HUES48 (cell line): ENCODE measurements at regions not wholly inside any gene's neighbourhood (a gene's known extent, or its start where the extent isn't known, plus 50 kb on each side); places are given as distances from the start of the nearest gene placed in this dataset.
"Not testable (repeated sequence)": the region's sequence is repeated elsewhere in the genome, so short reads cannot be mapped to it uniquely, and the experiment has no call there.

Experiments
- H3K27ac ChIP-seq: one replicate; pipeline ENCODE4 v1.7.0; 2013; ENCODE audit warnings: low read depth, low read length, inconsistent platforms
- H3K27me3 ChIP-seq: 2 replicates; pipeline ENCODE4 v1.6.1; 2013; ENCODE audit warnings: mild to moderate bottlenecking, low read length; ENCODE audit not compliant: control insufficient read depth, insufficient read depth
- H3K36me3 ChIP-seq: 2 replicates; pipeline ENCODE4 v1.6.1; 2013; ENCODE audit warnings: low read length; ENCODE audit not compliant: control insufficient read depth, insufficient read depth
- H3K4me1 ChIP-seq: 2 replicates; pipeline ENCODE4 v1.6.1; 2013; ENCODE audit warnings: mild to moderate bottlenecking, low read length; ENCODE audit not compliant: control insufficient read depth, insufficient read depth
- H3K4me3 ChIP-seq: 2 replicates; pipeline ENCODE4 v1.5.1; 2013; ENCODE audit warnings: mild to moderate bottlenecking, low read depth, low read length
- H3K9ac ChIP-seq: 2 replicates; pipeline ENCODE4 v1.6.1; 2013; ENCODE audit warnings: mild to moderate bottlenecking, low read depth, low read length, moderate library complexity
- H3K9me3 ChIP-seq: 2 replicates; pipeline ENCODE4 v1.6.1; 2013; ENCODE audit warnings: low read length; ENCODE audit not compliant: control insufficient read depth, insufficient read depth

DNA sequence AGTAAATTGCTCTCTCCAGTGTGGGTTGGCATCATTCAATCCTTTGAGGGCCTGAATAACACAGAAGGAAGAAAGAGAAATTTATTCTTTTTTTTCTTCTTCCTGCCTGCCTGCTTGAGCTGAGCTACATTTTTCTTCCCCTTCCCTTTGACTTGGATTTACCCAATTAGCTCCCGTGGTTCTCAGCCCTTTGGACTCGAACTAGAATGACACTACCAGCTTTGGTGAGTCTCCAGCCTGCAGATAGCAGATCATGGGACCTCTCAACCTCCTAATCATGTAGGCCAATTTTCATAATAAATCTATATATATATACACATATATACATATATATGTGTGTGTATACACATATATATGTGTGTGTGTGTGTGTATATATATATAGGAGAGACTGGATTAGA lies 128.6 kb downstream of the ISOC1 start:
- Histone ChIP-seq H3K27me3 (no peaks in the 10 kb centered on the region), H3K4me1 (no peaks in the 10 kb centered on the region), H3K36me3 (no peaks in the 10 kb centered on the region), H3K4me3 (no peak overlapping the region), H3K9ac (no peak overlapping the region), H3K27ac (no peak overlapping the region), H3K9me3 (no peaks in the 10 kb centered on the region)

DNA sequence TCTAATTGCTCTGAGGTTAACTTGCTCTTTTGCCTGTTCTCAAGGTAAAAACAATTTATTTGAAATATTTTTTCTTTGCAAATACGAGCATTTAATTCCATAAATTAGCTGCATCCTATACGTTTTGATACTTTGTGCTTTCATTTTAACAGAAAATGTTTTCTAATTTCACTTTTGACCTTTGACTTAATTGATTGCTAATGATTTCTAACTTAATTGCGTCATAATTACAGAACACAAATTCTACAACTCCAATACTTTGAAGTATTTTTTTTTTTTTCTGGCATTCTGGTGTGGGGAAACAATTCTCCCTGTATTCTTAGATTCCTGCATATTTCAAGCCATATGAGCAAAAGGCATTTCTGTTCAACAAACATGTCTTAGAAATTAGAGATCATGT lies 134.0 kb downstream of the ISOC1 start:
- H3K4me1 ChIP-seq: no peaks in the 10 kb centered on the region
- H3K9me3 ChIP-seq: no peaks in the 10 kb centered on the region
- H3K9ac ChIP-seq: no peak overlapping the region
- no peaks in the 10 kb centered on the region for H3K36me3 ChIP-seq
- no peak overlapping the region for H3K4me3 ChIP-seq
- no peak overlapping the region for H3K27ac ChIP-seq
- no peaks in the 10 kb centered on the region for H3K27me3 ChIP-seq

DNA sequence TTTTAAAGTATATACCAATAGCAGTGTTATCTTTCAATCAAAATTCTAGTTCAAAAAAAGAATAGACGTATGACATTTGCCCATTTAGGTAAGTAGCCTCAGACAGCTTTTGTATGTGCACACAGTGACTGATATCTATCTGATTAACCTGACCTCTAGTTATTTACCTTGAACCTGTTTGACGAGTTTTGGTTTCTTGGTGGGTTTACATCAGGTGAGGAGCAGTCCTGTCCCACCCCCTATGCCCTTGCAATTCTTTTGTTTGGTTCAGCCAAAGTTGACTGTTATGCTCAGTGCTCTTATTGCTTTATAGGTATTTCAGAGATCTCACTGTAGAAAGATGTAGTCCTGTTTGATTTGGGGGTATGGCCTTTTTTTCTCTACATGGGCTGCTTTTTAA lies 147.2 kb downstream of the ISOC1 start:
- H3K27me3 ChIP-seq: no peaks in the 10 kb centered on the region
- H3K36me3 ChIP-seq: no peaks in the 10 kb centered on the region
- H3K9ac ChIP-seq: no peak overlapping the region
- H3K4me3 ChIP-seq: no peak overlapping the region
- H3K27ac ChIP-seq: no peak overlapping the region
- no peaks in the 10 kb centered on the region for H3K9me3 ChIP-seq
- peaks cover 5% of the 10 kb centered on the region; the same call in 1 of the 2 replicates for H3K4me1 ChIP-seq

DNA sequence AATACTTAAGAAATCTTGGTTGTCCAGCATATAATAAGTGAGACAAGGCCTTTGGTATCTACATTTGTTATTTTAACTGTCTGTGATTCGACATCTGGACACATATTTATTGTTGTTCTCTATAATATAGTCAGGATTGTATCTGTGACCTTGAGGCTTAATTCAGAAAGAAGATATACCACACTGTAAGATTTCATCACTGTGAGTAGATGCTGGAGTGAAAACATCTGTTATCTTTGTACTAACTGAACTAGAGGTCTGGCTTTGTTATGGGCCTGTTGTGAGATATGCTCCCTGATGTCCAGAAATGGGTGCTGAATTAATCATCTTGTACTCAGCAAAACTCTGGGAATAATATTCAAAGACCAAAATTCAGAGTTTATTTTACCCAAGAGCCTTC lies 148.5 kb downstream of the ISOC1 start:
- no peaks in the 10 kb centered on the region for H3K9me3 ChIP-seq

DNA sequence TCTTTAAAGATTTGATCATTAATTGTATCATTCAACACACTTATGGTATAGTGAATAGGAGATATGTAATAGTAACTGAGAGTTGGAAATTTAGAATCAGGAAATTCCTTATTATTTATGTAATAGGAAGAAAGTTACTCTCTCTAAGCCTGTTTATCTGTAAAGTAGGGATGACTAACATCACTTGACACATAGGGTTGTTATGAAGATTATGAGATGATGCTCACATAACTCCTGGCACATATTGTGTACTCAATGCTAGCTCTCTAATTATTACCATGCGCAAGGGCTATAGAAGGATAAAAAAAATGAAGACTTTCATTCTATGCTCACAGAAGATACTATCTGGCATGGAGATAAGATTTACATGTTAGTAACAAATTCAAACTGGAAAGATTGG lies 149.9 kb downstream of the ISOC1 start:
- H3K9me3 ChIP-seq: no peaks in the 10 kb centered on the region
- H3K4me3 ChIP-seq: no peak overlapping the region
- H3K36me3 ChIP-seq: no peaks in the 10 kb centered on the region
- no peak overlapping the region for H3K27ac ChIP-seq
- H3K9ac ChIP-seq: no peak overlapping the region
- H3K27me3 ChIP-seq: no peaks in the 10 kb centered on the region
- H3K4me1 ChIP-seq: peaks cover 5% of the 10 kb centered on the region; the same call in 1 of the 2 replicates

More for the DNA sequence above, 148.5 kb downstream of the ISOC1 start:
- Histone ChIP-seq H3K27ac (no peak overlapping the region), H3K36me3 (no peaks in the 10 kb centered on the region), H3K4me1 (peaks cover 5% of the 10 kb centered on the region; the same call in 1 of the 2 replicates), H3K9ac (no peak overlapping the region), H3K4me3 (no peak overlapping the region), H3K27me3 (no peaks in the 10 kb centered on the region)

DNA sequence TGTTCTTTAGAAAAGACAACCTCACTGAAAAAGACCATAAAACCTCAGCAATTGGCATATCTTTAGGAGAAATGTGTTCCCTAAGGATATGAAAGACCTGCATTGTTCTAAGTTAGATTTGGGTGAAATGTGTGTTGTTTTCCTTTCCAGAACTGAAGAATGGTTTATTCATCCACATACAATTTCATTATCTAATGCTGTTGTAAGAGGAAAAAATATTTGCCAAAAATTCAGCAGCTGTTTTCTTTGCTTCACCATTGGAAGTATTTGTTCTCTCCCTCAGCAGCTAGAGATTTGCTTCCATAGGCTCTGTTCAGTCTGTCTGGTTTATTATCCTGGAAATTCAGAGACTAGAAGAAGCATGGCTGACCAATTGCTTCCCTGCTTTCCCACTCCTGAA lies 150.9 kb downstream of the ISOC1 start:
- peaks cover 5% of the 10 kb centered on the region; the same call in 1 of the 2 replicates for H3K4me1 ChIP-seq
- no peaks in the 10 kb centered on the region for H3K27me3 ChIP-seq
- H3K4me3 ChIP-seq: no peak overlapping the region
- H3K27ac ChIP-seq: no peak overlapping the region
- no peak overlapping the region for H3K9ac ChIP-seq
- no peaks in the 10 kb centered on the region for H3K9me3 ChIP-seq
- H3K36me3 ChIP-seq: no peaks in the 10 kb centered on the region

DNA sequence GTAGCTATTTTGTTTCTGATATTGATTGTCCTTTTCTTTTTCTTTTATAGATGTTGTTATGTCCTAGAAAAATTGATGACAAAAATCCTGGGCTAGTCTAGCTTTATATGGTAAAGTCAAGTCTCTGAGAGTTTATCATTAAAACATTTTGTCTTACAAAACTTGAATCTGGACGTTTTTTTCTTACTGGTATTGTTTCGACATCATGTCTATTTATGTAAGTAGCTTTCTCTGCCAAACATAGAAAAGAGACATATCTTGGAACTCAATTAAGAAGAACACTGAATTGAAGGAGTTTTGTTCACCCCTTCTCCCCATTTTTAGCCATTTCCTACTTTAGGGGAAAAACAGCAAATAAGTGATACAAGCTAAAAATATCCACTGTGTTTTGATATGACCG lies 151.5 kb downstream of the ISOC1 start:
- Histone ChIP-seq H3K9ac (no peak overlapping the region), H3K4me1 (peaks cover 5% of the 10 kb centered on the region; the same call in 1 of the 2 replicates), H3K36me3 (no peaks in the 10 kb centered on the region), H3K27ac (no peak overlapping the region), H3K9me3 (no peaks in the 10 kb centered on the region), H3K4me3 (no peak overlapping the region), H3K27me3 (no peaks in the 10 kb centered on the region)

DNA sequence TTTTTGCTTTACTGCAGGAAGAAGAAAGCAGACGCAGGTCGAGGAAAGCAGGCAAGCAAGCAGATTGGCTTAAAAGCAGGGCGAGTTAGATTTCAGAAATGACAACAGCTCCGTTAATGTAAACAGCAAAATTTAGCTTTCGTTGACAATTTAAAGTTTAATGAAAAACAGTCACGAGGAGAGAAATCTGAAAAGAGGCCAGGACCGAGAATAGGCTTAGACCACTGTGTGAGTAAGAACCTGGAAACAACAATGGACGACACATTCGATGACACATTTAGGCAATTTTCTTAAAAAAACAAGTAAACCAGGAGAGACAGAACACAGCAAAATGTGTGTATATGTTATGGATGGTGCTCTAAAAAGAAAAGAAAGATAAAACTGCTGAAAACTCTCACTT lies 155.3 kb downstream of the ISOC1 start:
- Histone ChIP-seq H3K9me3 (no peaks in the 10 kb centered on the region), H3K27ac (no peak overlapping the region), H3K4me3 (no peak overlapping the region), H3K4me1 (no peaks in the 10 kb centered on the region), H3K27me3 (no peaks in the 10 kb centered on the region), H3K9ac (no peak overlapping the region), H3K36me3 (no peaks in the 10 kb centered on the region)

DNA sequence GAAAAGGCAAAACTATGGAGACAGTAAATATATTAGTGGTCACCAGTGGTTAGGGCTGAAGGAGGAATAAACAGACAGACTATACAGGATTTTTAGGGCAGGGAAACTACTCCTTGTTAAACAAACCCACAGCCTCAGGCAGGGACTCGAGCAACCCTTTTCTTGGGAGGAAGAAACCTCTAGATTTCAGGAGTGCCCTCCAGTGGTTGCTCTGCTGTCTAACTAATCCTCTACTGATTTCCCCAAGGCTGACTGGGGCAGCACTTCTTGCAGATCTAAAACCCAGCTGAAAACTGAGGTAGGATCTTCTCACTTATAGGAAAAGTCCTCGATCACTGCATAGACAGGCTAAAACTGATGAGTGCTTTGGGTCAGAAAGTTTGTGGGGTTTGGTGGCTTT lies 176.8 kb downstream of the ISOC1 start:
- H3K27ac ChIP-seq: no peak overlapping the region
- no peak overlapping the region for H3K4me3 ChIP-seq
- no peaks in the 10 kb centered on the region for H3K9me3 ChIP-seq
- H3K9ac ChIP-seq: no peak overlapping the region
- peaks cover 5% of the 10 kb centered on the region; the same call in 1 of the 2 replicates for H3K4me1 ChIP-seq
- H3K27me3 ChIP-seq: no peaks in the 10 kb centered on the region
- H3K36me3 ChIP-seq: no peaks in the 10 kb centered on the region

DNA sequence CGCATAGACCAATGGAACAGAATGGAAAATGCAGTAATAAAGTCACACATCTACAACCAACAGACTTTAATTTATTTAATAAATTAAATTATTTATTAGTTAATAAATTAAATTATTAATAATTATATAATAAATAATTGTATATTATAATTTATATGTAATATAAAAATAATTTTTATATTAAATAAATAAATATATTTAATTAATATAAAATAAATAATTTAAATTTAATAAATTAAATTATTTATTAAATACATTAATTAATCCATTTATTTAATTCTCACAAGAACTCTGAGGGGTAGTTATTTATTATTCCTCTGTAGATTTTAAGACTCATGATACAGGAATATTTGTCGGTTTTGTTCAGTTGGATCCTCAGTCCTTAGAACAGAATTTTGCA lies 176.1 kb upstream of the ADAMTS19 start:
- no peaks in the 10 kb centered on the region for H3K9me3 ChIP-seq
- H3K4me3 ChIP-seq: no peak overlapping the region
- H3K27ac ChIP-seq: no peak overlapping the region
- no peaks in the 10 kb centered on the region for H3K36me3 ChIP-seq
- no peaks in the 10 kb centered on the region for H3K27me3 ChIP-seq
- no peak overlapping the region for H3K9ac ChIP-seq
- H3K4me1 ChIP-seq: no peaks in the 10 kb centered on the region

DNA sequence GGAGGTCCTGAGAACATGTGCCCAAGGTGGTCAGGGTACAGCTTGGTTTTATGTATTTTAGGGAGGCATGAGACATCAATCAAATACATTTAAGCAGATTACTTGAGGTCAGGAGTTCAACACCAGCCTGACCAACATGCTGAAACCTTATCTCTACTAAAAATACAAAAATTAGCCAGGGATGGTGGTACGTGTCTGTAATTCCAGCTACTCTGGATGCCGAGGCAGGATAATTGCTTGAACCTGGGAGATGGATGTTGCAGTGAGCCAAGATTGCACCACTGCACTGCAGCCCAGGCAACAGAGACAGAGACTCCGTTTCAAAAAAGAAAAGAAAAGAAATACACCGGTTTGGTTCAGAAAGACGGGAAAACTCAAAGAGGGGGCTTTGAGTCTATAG lies 165.9 kb upstream of the ADAMTS19 start:
- not testable (repeated sequence) for H3K4me1 ChIP-seq, H3K9me3 ChIP-seq, H3K27me3 ChIP-seq, H3K9ac ChIP-seq, H3K4me3 ChIP-seq, H3K27ac ChIP-seq, H3K36me3 ChIP-seq

DNA sequence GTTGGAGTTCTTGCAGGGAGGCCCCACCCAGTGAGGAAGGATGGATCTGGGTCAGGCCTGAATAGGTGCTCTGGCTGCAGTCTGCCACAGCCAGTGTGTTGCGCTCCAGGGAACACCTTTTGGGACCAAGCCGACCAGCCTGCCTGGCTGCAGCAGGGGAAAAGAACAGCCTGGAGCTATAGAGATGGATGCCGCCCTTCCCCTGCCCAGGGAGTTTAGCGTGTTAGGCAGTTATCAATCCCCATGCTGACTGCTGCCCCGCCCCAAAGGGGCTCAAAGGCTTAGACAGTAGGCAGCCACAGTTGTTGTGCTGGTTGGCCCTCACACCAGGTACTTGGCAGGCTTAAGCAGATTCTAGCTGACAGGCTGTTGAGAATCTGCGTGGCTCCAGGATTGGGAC lies 153.4 kb upstream of the ADAMTS19 start:
- Histone ChIP-seq H3K9ac (no peak overlapping the region), H3K27me3 (no peaks in the 10 kb centered on the region), H3K4me3 (no peak overlapping the region), H3K9me3 (peaks cover 4% of the 10 kb centered on the region; the same call in 1 of the 2 replicates), H3K27ac (no peak overlapping the region), H3K36me3 (no peaks in the 10 kb centered on the region), H3K4me1 (no peaks in the 10 kb centered on the region)
